Kasumi-1 (cell line): ENCODE measurements at regions not wholly inside any gene's neighbourhood (a gene's known extent, or its start where the extent isn't known, plus 50 kb on each side); places are given as distances from the start of the nearest gene placed in this dataset.

Source experiments
- DNase-seq, 2 experiments: peaks; one replicate each; lab custom pipeline; 2025; lab: John Stamatoyannopoulos, UW

DNA sequence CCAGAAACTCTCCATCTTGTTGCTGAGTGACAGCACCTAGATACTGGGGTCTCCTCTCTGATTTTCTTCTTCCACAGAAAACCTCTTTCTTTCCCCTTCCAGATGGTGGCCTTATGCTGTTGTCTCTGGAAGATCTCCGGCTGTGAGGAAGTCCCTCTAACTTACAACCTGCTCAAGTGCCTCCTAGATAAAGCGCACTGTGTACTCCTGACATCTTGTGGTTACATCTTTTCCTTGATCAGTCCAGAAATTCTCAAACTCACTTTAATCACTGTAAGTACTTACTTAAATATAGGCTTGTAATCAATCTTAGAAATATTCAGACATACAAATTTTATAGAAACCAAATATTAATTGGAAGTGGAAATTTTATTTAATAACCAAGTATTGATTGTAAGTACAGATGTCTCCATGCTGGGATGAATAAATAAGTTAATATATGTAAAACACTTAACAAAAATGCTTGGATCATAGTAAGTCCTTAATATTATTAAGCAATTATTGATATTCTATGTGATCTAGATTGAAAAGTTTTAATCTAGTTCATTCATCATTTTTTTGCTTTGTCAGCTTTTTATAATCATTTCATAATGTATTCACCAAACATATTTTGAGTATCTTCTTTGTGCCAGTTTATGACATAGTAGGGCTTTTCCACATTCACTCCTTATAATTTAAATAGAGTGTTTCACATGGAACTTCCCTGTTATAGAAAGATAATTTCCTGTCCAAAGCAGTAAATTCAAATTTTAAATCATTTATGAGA is 1381.4 kb upstream of the CDH6 start:
- no peak for DNase-seq

DNA sequence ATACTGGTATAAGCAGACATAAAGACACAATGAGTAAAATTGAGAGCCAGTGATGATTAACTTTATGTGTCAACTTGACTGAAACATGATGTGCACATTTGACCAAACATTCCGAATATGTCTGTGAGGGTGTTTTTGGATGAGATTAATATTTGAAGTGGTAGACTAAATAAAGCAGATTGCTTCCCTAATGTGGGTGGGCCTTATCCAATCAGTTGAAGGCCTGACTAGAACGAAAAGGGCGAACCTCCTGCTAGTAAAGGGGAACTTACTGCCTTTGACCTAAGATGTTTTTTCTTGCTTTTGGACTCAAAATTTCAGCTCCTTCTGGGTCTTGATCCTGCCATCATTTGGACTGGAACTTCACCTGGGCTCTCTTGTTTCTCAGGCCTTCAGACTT is 1387.7 kb upstream of the CDH6 start:
- DNase-seq = no peak

DNA sequence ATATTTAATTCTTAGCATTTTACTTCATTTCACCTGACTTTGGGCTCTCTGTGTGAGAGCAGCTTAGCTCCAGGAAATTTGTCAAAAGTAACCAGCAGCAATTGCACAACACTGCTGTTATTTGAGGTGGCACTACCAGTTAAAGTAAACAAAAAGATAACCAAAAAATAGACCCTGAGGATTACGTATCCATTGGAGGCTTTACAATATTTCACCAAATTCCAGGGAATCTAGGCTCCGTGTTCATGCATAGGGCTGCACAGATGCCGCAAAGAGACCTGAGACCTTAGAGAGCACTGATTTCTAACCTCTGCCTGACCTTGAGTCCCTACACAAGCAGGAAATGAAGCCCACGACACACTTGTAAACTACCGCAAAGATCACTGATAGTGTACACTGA is 1392.7 kb upstream of the CDH6 start:
- no peak for DNase-seq

DNA sequence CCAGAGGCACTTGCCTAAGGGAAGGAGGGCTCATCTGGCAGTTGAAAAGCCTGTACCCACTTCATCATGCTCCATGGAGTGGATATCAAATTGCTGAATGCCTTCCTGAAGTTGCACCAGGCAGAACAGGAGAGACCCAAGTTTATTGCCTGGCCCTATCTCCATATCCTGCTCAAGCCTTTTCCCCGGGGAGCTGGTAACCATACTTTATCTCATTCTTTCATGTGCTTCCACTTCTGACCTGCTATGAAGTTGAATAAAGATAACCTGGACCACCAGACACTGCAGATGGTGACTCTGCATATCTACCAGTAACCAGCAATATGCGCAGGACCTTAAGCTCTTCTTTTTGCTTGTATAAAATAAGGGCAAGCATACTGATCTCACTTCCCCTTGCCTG is 1397.5 kb upstream of the CDH6 start:
- no peak for DNase-seq

DNA sequence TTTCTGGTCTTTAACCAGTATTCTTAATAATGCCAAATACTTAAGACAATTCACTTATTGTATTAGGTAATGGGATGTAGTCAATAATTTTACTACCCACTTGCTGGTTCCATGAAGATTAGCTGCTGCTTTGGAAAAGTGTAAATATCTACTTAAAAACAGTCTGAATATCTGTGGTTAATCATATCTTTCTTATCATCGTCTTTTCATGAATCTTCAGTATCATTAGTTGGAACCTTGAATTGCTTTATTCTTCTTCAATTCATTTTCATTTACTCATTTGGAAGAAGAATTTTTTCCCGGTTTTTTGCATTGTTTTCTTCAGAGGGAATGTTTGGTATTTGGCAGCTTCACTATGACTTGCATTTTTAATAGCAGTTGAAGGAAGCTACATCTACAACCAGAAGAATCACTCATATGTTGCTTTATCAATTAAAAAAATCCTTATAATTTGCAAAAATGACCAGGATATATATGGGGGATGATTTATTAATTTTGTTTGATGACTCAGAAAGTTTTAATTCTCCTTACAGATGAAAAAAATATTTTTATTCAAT is 1398.3 kb upstream of the CDH6 start:
- DNase-seq = no peak

DNA sequence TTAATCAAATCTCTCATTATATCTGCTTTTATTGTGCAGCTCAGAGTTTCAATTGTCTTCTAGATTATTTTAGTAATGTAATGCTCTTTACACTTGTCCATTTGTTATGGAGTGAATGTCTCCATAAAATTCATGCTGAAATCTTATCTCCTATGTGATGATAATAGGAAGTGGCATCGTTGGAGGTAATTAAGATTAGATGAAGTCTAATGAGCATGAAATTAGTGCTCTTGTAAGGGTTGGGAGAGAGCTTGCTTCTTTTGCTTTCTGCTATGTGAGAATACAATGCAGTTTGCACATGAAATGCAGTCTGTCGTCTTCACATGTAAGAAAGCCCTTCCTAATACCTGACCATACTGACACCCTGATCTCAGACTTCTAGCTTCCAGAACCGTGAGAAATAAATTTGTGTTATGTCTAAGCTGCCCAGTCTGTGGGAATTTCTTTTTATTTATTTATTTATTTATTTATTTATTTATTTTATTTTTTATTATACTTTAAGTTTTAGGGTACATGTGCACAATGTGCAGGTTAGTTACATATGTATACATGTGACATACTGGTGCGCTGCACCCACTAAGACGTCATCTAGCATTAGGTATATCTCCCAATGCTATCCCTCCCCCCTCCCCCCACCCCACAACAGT is 1399.2 kb upstream of the CDH6 start:
- no peak for DNase-seq

DNA sequence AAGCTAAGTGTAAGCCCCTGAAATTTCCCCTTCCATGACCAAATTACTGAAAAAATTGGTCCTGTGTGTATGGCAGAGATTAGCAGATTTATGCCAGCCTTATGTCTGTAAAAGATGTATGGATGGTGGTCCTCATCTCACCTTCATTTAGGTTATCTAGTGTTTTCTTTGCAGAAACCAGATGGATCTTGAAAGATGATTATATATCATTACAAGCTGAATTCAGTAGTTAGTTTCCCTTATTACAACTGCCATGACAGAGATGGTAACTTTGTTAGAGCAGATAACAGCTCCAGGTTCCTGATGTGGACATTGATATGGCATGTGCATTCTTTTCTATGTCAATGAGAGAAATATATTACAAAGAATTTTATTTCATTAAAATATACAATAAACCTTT is 1403.2 kb upstream of the CDH6 start:
- no peak for DNase-seq

DNA sequence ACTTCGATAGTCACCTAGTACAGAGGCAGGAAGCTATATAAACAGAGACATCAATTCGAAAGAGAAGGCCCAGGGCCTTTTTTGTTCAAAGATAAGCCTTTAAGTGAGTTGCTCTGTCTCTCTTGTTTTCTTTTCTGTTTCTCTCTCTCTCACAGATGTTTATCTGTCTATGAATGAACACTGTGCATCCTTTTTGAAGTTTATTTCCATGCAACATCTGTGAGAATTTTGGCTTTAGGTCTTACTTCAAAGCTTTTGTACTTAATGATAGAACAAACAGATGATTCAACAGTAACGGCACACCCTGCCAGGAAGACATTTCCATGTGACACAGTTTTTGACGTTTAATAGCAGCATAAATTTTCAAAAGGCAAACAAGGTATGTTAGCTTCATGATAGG is 1413.1 kb upstream of the CDH6 start:
- DNase-seq = no peak

DNA sequence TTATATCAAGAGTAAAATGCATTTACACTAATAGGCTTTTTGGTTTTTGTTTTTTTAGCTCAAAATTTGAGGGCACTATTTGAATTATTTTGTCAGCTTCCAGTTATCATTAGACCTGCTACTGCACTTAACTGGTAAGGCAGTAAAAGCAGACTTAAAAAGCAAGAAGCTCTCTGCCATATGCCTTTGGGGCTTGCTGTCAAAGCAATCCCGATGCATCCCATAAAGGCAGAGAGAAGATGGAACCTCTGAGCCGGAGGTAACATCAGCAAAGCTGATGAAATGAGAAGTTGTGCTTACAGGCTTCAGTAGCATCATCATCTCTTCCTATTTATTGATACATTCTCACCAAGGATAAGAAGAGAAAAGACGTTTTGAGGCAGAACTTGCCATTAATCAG is 1414.3 kb upstream of the CDH6 start:
- DNase-seq = no peak

DNA sequence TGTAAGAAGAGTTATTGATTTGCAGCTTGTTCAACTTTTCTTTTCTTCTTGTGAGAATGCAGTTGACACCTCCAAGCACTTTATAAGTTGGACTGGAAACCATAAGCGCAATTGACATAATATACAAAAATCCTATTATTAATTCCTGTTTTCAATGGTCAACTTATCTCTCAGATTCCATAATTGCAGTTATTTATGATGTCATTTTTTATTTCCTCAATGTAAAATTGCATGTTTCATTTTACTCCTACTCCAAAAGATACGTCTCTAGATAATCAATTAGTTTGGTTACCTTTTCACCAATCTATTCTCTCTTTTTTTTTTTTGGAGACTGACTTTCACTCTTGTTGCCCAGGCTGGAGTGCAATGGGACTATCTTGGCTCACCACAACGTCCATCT is 1416.1 kb upstream of the CDH6 start:
- DNase-seq = no peak

DNA sequence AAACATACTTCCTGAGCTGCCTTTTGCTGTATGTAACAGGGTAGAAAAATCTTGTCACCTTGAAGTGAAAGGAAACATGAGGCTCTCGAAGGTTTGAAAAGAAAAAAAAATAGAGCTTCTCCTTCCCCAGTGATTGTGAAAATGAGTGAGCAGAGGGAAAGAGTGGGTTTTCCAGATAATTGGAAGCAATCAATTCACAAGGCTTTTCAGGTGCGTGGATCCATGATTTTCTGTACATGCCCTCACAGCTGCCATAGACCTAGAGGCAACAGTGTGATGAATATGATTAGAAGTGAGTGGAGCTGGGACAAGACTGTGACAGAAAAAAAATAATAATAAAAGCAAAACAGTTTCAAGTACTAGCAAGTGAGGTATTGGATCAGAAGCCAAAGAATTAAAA is 1422.5 kb upstream of the CDH6 start:
- DNase-seq = no peak

DNA sequence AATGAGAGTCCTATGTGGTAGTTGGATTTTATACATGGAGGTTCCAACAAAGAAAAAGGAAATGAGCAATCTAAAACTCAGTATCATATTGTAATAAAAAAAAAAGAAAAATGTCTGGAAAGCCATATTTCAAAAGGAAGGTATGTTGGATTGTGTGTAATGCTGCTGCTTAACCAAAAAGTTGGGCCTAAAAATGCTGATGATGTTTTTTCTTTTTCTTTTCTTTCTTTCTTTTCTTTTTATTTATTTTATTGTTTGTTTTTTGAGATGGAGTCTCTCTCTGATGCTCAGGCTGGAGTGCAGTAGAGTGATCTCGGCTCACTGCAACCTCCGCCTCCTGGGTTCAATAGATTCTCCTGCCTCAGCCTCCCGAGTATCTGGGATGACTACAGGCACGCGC is 1424.0 kb upstream of the CDH6 start:
- no peak for DNase-seq

DNA sequence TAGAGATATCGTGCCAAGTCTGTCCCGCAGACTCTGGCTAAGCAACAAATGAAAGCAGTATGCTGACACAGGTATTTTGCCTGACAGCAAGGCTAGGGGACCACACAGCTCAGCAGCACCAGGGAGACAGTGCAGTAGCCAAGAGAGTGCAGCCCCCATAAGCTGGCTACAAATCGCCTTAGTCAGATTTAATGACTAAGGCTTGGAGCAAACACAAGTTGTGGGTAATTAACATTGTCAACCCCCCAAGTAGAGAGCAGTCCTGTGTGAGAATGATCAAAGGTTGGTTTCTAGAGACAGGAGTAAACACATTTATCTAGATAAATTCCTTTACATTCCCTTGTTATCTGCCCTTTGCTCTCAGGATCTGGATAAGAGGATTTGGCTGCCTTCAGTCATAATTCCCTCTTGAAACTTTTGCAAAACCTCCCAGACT is 1434.5 kb upstream of the CDH6 start:
- DNase-seq = no peak

DNA sequence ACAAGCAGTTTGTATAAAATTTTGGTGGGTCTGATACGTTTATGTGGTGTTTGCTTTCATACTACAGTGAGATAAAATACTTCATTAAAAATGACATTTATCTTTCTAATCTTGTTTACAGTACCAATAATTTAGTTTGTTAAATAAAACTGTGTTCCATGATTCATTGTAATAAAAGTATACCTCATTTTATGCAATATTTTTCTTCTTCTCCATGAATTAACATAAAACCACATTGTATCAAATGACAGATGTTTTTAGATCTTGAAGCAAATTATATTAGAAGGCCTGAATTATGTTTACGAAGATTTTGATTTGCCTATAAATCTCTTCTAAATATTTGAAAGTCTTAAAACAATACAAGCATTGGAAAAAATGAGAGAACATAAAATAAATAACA is 1443.0 kb upstream of the CDH6 start:
- DNase-seq = no peak

DNA sequence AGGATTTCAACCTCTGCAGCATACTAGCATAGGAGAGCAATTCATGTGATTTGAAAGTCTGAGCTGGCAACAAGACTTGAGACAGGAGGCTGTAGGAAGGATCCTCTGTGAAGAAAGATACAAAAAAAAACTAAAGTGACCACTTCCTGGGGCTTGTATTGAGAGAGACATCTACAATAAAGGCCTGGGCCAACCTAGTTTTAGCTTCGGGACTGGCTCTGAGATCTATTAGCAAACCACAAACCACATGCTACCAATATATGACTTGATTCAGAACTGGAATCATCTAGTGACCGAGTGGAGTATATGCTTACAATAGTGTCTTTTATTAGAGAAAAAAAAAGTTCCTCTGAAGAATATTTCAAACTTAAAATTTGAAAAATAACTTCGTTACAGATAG is 1448.9 kb upstream of the CDH6 start:
- no peak for DNase-seq

DNA sequence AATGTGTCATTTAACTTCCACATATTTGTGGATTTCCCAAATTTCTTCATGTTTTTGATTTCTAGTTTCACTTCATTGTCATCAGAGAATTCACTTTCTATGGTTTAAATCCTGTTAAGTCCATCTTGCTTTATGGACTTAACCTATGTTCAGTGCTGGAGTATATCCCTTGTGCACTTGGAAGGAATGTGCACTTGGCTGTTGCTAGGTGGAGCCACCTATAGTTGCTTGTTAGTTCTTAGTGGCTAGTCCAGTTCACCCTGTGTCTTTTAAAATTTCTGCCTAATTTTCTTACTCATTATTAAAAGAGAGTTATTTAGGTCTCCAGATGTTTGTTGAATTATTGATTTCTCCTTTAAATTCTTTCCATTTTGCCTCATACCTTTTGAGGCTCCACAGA is 1472.5 kb upstream of the CDH6 start:
- no peak for DNase-seq

DNA sequence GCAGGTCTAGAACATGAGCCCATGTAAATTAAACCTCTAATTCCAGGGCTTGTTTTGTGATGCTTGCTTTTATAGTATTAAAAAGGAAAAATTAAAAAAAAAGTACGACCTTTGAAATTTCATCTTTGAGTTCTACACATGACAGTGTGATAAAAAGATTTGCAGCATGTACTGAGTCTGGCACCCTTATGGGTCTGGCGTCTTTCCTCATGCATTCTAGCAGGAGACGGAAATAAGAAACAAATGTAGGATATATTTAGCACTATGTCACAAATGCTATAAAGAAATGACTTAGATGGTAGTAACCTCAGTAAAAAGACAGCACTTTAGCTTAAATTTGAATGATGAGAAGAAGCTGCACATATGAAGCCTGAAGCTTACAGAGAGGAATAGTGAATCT is 1474.3 kb upstream of the CDH6 start:
- DNase-seq = no peak

DNA sequence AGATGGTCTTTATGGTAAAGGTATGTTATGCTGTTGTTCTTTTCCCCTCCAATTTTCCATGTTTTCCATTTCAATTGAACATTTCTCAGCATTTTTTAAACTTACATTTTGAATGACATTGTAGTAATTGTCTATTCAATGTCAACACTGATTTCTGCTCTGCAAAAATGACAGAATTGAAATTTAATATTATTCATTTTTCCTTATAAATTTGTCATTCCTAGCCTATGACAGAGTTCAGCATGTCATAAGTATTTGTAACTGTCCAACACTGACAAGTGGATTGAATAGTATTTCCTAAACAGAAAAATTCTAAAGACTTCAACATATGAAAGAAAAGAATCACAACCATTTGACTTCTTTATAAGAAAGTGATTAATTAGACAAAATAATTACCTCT is 1478.3 kb upstream of the CDH6 start:
- DNase-seq = no peak

DNA sequence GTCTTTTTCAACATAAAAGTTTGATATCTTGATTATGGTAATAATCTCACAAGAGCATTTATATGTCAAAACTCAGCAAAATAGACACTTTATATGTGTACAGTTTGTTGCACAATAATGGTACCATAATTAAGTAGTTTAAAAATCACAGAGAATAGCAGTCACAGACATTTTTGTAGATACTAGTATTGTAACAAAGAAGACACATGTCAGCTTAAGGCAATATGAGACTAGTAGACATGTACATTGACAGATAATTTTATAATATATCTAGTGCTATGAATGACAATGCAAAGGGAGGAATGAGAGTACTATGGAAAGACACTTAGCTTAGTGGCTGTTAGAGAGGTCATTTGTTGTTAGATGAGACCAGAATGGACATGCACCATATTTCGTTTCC is 1490.6 kb upstream of the CDH6 start:
- no peak for DNase-seq

DNA sequence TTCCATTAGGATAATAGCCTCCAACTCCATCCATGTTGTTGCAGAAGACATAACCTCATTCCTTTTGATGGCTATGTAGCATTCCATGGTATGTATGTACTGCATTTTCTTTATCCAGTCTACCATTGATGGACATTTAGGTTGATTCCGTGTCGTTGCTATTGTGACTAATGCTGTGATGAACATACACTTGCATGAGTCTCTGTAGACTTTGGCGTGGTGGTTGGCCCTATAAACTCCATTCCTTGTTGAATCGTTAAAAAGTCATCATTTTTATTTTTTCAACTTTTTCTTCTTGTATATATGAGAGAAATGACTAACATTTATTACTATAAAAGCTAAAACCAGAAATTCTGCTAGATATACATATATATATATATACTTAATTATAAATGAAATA is 1491.9 kb upstream of the CDH6 start:
- no peak for DNase-seq

DNA sequence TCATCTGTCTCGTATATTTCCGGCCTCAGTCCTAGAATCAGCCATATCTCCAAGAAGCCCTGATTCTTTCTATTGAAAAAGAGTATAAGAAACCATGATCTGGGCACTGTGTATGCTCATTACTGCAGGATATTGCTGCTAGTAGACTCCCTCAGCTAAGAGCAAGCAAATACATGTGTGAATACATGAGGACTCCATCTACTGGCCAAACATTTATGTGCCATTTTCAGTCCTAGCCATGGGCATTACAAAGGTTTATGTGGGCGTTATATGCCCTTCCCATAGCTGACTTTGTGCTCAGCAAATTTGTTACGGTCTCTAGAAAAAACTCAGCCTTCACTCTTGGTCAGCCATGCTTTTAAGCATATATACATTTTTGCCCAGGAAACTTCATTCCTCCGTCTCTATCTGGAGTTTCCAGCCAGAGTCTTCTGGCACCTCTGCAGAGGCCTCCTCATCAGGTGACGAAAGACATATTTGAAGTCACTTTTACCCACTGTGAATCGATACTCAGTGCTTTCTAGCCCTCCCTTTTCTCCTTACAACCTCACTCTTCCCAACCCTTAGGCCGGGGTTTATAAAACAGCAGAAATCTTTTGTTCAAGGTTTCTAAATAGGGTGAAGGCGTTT is 1495.6 kb upstream of the CDH6 start:
- peak; percentile 61 to 73 for DNase-seq

DNA sequence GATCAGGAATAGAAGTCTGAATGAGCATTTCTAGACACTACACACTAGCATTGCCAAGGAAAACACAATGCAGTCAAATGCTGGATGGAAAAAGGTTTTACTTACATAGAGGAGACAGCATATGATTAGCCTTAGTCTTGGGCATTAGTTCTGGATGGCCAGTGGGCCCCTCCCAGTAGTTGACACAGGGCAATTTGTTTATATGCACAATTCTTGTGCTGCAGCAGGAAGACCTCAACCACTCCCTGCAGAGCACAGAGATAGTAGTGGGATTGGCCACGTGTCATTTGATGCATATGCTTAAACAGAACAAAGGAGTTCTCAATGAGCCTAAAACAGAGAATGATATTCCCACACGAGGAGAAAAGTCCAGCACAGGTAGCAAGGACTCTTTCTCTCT is 1496.2 kb upstream of the CDH6 start:
- no peak for DNase-seq

DNA sequence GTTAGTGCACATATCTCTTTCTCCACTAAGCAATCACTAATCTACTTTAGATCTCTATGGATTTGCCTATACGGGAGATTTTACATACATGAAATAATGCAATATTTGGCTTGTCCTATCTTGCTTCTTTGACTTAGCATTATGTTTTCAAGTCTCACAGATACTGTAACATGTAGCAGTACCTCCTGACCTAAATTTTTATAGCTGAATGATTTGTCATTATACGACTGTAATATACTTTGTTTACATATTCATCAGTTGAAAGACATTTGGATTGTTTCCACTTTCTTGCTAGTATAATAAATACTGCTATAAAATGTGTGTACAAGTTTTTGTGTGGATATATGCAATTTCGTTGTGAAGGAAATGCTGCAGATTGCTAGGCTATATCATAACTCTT is 1520.8 kb upstream of the CDH6 start:
- DNase-seq = no peak
